GM12891 (cell line): ENCODE measurements at regions not wholly inside any gene's neighbourhood (a gene's known extent, or its start where the extent isn't known, plus 50 kb on each side); places are given as distances from the start of the nearest gene placed in this dataset.

Experiments
- POLR2A ChIP-seq: IDR thresholded peaks from 2 replicates; pipeline ENCODE4 v1.6.1; 2011; ENCODE audit warnings: low read depth, low read length, control low read depth
- POLR2AphosphoS5 ChIP-seq: IDR thresholded peaks from 2 replicates; pipeline ENCODE4 v1.6.1; 2011; ENCODE audit warnings: low read depth, low read length, control low read depth
- SPI1 ChIP-seq: IDR thresholded peaks from 2 replicates; pipeline ENCODE4 v1.6.1; 2011; ENCODE audit warnings: low read depth, low read length, control low read depth

GRCh38 chr5:125639858-125640257 is 783.4 kb upstream of the GRAMD2B start:
- TF ChIP-seq POLR2A (no peak), POLR2AphosphoS5 (no peak), SPI1 (no peak)
